ENCODE measurements at regions not wholly inside any gene's neighbourhood (a gene's known extent, or its start where the extent isn't known, plus 50 kb on each side); places are given as distances from the start of the nearest gene placed in this dataset.

- TF ChIP-seq CTCF (conservative IDR thresholded peaks at IDR 0.05; ENCODE audit: low read length) (no peak), EZH2phosphoT487 (IDR thresholded peaks at IDR 0.05; ENCODE audit: borderline replicate concordance) (no peak)
Observed at GRCh38 chr15:35151782-35152181, 66.7 kb upstream of the NANOGP8 start.
